Right lobe of liver (tissue), 4 donors: ENCODE measurements at regions not wholly inside any gene's neighbourhood (a gene's known extent, or its start where the extent isn't known, plus 50 kb on each side); places are given as distances from the start of the nearest gene placed in this dataset.

Experiments used
- CTCF ChIP-seq, 4 donors: fragments of 200-600 bp in 3 of 4; fragments of 450-650 bp in 1 of 4; IDR thresholded peaks; one replicate each; pipeline versions ENCODE4 v1.5.1 to v1.8.0; 2016 to 2022; ENCODE audit warnings: antibody characterized with exemption in 4 of 4, mild to moderate bottlenecking in 2 of 4
- POLR2A ChIP-seq: fragments of 450-650 bp; IDR thresholded peaks from one replicate; pipeline ENCODE4 v1.6.1; 2017; ENCODE audit warnings: antibody characterized with exemption, mild to moderate bottlenecking
- donor health status: DM: no; HTN: no; CAD: no.
- donor health status: DM: no; HTN: no; CAD: no.
- donor health status: DM: no; HTN: yes; CAD: no.

- no peak for TF ChIP-seq CTCF (IDR thresholded peaks at IDR 0.05)
- TF ChIP-seq POLR2A: no peak
These were observed 215.3 kb downstream of the ZIC5 start for GRCh38 chr13:99756281-99756680.
